ENCODE measurements at regions not wholly inside any gene's neighbourhood (a gene's known extent, or its start where the extent isn't known, plus 50 kb on each side); places are given as distances from the start of the nearest gene placed in this dataset.

GRCh38 chr4:27910227-27910626 lies 1049.6 kb downstream of the STIM2 start:
- no peak for ATAC-seq

DNA sequence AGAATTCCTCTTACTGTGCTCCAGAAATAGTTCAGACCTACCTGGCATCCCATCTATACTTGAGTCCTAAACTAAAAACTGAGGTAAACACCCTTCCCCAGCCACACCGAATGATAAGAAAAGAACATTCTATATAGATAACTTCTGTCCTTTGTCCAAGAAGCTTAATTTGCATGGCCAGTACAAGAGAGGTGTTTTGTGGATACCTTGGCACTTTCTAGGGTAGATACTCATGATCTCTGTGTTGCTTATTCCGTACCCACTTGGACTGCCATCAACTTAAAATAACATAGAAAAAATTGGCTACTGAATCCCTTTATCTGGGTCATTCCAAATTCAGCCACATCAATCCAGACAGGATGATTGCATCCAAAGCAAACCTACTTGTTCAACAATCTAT lies 1050.4 kb downstream of the STIM2 start:
- ATAC-seq (no peak), DNase-seq (ENCODE audit: low spot score in 2 of 2) (no peak)
- H3K36me3 Mint-ChIP-seq, result no peaks in the 10 kb centered on the region
- no peaks in the 10 kb centered on the region for H3K4me1 Mint-ChIP-seq
- H3K4me3 Mint-ChIP-seq, result no peak overlapping the region
- H3K9me3 Mint-ChIP-seq, result peaks cover 19% of the 10 kb centered on the region
- no peak overlapping the region for H3K27ac Mint-ChIP-seq

More at GRCh38 chr4:27910227-27910626, 1049.6 kb downstream of the STIM2 start:
- Mint-ChIP-seq H3K36me3 (no peaks in the 10 kb centered on the region), H3K4me3 (no peak overlapping the region), H3K27ac (no peak overlapping the region), H3K9me3 (peaks cover 19% of the 10 kb centered on the region), H3K4me1 (no peaks in the 10 kb centered on the region)
- DNase-seq (ENCODE audit: low spot score in 2 of 2), result no peak

DNA sequence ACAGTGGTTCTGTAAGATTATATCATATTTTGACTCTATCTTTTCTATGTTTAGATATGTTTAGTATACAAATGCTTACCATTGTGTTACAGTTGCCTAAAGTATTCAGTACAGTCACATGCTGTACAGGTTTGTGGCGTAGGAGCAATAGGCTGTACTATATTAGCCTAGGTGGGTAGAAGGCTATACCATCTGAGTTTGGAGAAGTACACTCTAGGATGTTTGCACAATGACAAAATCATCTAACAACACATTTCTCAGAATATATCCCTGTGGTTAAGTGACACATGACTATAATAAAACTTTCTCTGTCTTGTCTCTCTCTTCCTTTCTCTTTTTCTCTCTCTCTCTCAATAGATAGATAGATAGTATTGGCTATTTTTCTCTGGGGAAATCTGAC lies 1053.1 kb downstream of the STIM2 start:
- Mint-ChIP-seq H3K9me3 (peaks cover 15% of the 10 kb centered on the region), H3K4me3 (no peak overlapping the region), H3K36me3 (no peaks in the 10 kb centered on the region), H3K27ac (no peak overlapping the region), H3K4me1 (no peaks in the 10 kb centered on the region)
- ATAC-seq, result no peak
- DNase-seq (ENCODE audit: low spot score in 2 of 2), result no peak

GRCh38 chr4:27915822-27916221 lies 1055.2 kb downstream of the STIM2 start:
- Mint-ChIP-seq H3K27ac (no peak overlapping the region), H3K9me3 (peaks cover 10% of the 10 kb centered on the region), H3K36me3 (no peaks in the 10 kb centered on the region), H3K4me1 (no peaks in the 10 kb centered on the region), H3K4me3 (no peak overlapping the region)
- no peak for ATAC-seq
- DNase-seq (ENCODE audit: low spot score in 2 of 2), result no peak

DNA sequence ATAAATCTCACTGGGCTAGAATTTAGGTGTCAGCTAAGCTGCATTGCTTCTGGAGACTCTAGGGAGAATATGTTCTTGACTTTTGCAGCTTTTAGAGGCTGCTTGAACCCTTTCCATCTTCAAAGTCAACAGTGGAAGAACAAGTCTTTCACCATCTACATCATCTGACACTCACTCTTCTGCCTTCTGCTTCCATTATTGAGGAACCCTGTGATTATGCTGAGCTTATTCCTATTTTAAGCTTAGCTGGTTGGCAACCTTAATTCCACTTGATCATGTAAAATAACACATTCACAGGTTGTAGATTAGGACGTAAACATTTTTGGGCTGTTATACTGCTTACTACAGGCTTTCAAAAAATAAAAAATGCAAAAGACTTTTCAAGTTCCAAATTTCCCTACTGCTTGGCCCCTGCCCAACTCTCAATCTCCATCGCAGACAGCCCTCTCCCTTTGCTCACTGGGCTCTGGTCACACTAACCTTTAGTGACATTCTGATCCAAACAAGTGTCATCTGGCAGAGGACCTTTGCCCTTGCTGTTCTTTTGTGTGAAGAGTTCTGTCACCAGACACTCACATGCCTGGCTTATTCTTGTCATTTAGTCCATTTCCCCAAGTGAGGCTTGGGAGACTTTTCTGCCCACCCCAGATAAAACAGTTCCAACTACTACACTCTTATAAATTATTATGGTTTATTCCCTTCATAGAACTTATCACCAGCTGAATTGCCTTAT lies 1056.0 kb downstream of the STIM2 start:
- Mint-ChIP-seq H3K4me3 (no peak overlapping the region), H3K36me3 (no peaks in the 10 kb centered on the region), H3K27ac (no peak overlapping the region), H3K9me3 (peaks cover 11% of the 10 kb centered on the region), H3K4me1 (no peaks in the 10 kb centered on the region)
- DNase-seq (ENCODE audit: low spot score in 2 of 2) (no peak), ATAC-seq (no peak)

DNA sequence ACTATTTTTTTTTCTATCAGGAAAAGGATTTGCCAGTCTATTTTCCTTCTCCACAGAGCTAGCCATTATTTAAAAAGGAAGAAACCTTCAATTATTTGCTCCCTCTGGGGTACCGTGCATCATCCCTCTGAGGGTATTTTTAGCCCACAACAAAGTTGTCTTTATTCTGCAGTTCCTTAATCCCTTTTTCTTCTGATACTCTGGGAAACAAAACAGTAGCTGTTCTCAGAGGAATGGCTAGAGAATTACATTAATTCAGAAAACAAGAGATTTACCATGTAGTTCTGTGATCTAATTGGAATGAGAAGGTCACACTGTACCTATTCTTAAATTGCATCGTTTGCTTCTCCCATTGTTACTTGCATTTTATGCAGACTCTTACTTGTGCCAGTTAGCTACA lies 1056.7 kb downstream of the STIM2 start:
- Mint-ChIP-seq H3K4me1 (no peaks in the 10 kb centered on the region), H3K36me3 (no peaks in the 10 kb centered on the region), H3K27ac (no peak overlapping the region), H3K4me3 (no peak overlapping the region), H3K9me3 (peaks cover 14% of the 10 kb centered on the region)
- no peak for ATAC-seq
- no peak for DNase-seq (ENCODE audit: low spot score in 2 of 2)

DNA sequence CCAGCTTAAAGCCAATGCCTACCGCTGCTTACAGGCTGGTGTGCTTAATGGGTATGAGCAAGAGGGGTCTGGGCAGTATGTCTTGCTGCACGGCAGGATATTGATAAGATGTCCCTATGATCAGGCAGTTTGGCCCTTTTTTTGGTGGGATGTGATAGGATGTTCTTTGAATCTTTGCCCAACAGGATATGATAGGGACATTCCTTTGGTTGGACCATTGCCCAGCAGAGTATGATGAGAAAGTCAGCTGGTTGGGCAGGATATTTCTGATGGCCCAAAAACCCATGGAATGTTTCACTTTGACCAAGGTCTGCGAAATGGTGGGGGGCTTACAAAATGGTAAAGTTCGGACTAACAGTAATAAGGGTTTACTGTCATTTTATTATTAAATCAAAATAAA lies 1060.6 kb downstream of the STIM2 start:
- H3K36me3 Mint-ChIP-seq, result no peaks in the 10 kb centered on the region
- peaks cover 17% of the 10 kb centered on the region for H3K9me3 Mint-ChIP-seq
- no peak for ATAC-seq
- H3K4me1 Mint-ChIP-seq, result no peaks in the 10 kb centered on the region
- H3K4me3 Mint-ChIP-seq, result no peak overlapping the region
- no peak for DNase-seq (ENCODE audit: low spot score in 2 of 2)
- no peak overlapping the region for H3K27ac Mint-ChIP-seq

GRCh38 chr4:27928761-27929540 lies 1068.3 kb downstream of the STIM2 start:
- no peak overlapping the region for H3K4me3 Mint-ChIP-seq
- no peaks in the 10 kb centered on the region for H3K36me3 Mint-ChIP-seq
- H3K27ac Mint-ChIP-seq, result no peak overlapping the region
- peaks cover 16% of the 10 kb centered on the region for H3K9me3 Mint-ChIP-seq
- H3K4me1 Mint-ChIP-seq, result no peaks in the 10 kb centered on the region
- no peak for ATAC-seq
- no peak for DNase-seq (ENCODE audit: low spot score in 2 of 2)

DNA sequence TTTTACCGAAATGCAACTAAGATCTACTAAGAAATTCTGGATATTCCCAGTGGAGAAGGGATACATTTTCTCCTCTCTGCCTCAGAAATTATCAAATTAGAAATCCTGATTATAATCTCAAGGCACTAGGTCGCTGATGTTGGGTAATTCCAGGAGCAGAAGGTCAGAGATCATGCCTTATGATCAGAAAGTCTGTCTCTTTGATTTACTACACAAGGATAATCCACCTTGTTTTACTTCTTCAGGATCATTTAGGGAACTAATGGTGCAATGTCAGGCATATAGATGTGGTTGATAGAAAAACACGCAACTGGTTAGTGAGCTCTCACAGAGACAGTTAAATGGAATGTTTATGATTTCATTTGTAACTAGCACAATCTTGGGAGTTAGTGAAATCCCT lies 1069.7 kb downstream of the STIM2 start:
- Mint-ChIP-seq H3K9me3 (peaks cover 17% of the 10 kb centered on the region), H3K27ac (no peak overlapping the region), H3K4me1 (no peaks in the 10 kb centered on the region), H3K36me3 (no peaks in the 10 kb centered on the region), H3K4me3 (no peak overlapping the region)
- DNase-seq (ENCODE audit: low spot score in 2 of 2) (no peak), ATAC-seq (no peak)

DNA sequence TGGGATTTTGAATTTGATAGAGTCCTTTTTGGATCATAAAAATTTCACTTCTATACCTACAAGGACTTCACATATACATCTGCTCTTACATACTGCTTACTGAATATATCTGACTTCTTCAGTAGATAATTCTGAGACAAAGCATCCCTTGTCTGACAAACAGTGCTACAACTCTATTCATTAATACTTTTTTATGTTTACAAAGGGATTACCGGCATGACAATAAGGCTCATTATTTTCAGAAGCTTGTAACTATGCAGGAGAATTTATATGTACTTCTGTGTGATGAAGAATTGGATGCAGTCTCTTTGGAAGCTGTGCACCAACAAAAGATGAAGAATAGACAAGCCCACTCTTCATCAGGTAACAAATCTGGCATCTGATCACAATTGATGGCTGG lies 1070.3 kb downstream of the STIM2 start:
- Mint-ChIP-seq H3K4me1 (no peaks in the 10 kb centered on the region), H3K36me3 (no peaks in the 10 kb centered on the region), H3K27ac (no peak overlapping the region), H3K9me3 (peaks cover 21% of the 10 kb centered on the region), H3K4me3 (no peak overlapping the region)
- no peak for DNase-seq (ENCODE audit: low spot score in 2 of 2)
- ATAC-seq, result no peak

- no peak for DNase-seq (ENCODE audit: low spot score in 2 of 2)
- Mint-ChIP-seq H3K36me3 (no peaks in the 10 kb centered on the region), H3K4me1 (no peaks in the 10 kb centered on the region), H3K4me3 (no peak overlapping the region), H3K27ac (no peak overlapping the region), H3K9me3 (peaks cover 19% of the 10 kb centered on the region)
- ATAC-seq, result no peak
Observed at GRCh38 chr4:27931584-27931983, 1070.9 kb downstream of the STIM2 start.

DNA sequence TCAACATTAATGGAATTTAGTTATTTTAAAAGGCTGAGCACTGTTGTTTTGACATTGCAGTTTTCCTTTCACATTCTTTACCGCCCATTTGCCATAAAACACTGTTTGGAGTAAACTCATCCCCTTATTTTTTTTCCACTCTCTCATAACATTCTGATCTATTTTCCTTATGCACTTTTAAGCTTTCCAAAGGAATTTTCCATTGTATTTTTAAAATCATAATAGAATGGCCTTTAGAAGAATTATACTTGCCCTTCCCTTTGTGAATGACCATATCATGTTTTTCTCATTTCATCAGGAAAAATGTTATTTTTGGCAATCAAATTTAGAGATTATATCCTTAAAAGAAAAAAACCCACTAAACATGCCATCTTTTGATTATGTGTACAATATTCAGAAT lies 1074.2 kb downstream of the STIM2 start:
- no peaks in the 10 kb centered on the region for H3K36me3 Mint-ChIP-seq
- H3K4me3 Mint-ChIP-seq, result no peak overlapping the region
- DNase-seq (ENCODE audit: low spot score in 2 of 2) (no peak), ATAC-seq (no peak)
- peaks cover 17% of the 10 kb centered on the region for H3K9me3 Mint-ChIP-seq
- no peaks in the 10 kb centered on the region for H3K4me1 Mint-ChIP-seq
- H3K27ac Mint-ChIP-seq, result no peak overlapping the region

DNA sequence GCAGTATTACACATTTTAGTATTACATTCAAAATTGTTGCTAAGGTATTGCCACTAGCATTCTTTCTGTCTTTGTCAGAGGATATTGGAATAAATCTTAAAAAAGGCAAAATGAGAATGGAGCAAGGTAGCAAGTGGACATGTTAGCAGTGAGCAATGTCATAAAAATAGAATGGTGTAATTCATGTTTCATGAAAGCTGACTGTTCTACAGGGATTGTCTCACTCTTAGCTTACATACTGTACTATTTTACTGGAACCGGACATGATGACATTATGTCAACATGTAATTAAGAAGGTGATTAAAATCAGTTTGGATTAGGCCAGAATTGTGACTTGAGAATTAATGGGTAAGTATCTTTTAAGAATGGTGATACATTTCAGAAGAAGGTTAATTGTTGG lies 1086.2 kb downstream of the STIM2 start:
- Mint-ChIP-seq H3K4me3 (no peak overlapping the region), H3K36me3 (no peaks in the 10 kb centered on the region), H3K4me1 (no peaks in the 10 kb centered on the region), H3K27ac (no peak overlapping the region), H3K9me3 (peaks cover 3% of the 10 kb centered on the region)
- ATAC-seq (no peak), DNase-seq (ENCODE audit: low spot score in 2 of 2) (no peak)

GRCh38 chr4:27947302-27947701 lies 1086.7 kb downstream of the STIM2 start:
- Mint-ChIP-seq H3K36me3 (no peaks in the 10 kb centered on the region), H3K4me1 (no peaks in the 10 kb centered on the region), H3K27ac (no peak overlapping the region), H3K9me3 (peaks cover 6% of the 10 kb centered on the region), H3K4me3 (no peak overlapping the region)
- DNase-seq (ENCODE audit: low spot score in 2 of 2), result no peak
- ATAC-seq, result no peak

DNA sequence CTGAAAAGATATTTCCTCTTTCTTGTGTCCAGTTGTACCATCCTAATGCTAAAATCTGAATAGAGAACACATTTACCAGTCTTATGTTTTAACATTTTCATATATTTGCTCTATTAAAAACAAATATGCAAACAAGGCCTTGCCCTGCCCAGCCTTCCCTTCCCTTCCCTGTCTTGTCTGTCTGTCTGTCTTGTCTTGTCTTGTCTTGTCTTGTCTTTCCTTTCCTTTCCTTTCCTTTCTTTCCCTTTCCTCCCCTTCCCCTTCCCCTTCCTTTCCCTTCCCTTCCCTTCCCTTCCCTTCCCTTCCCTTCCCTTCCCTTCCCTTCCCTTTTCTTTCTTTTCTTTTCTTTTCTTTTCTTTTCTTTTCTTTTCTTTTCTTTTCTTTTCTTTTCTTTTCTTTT lies 1103.5 kb downstream of the STIM2 start:
- DNase-seq (ENCODE audit: low spot score in 2 of 2) (no peak), ATAC-seq (no peak)
- H3K27ac Mint-ChIP-seq, result no peak overlapping the region
- H3K9me3 Mint-ChIP-seq, result peaks cover 21% of the 10 kb centered on the region
- H3K4me1 Mint-ChIP-seq, result no peaks in the 10 kb centered on the region
- H3K4me3 Mint-ChIP-seq, result no peak overlapping the region
- H3K36me3 Mint-ChIP-seq, result no peaks in the 10 kb centered on the region

GRCh38 chr4:27966664-27967063 lies 1106.0 kb downstream of the STIM2 start:
- ATAC-seq (no peak), DNase-seq (ENCODE audit: low spot score in 2 of 2) (no peak)
- Mint-ChIP-seq H3K9me3 (peaks cover 27% of the 10 kb centered on the region), H3K4me3 (no peak overlapping the region), H3K27ac (no peak overlapping the region), H3K4me1 (no peaks in the 10 kb centered on the region), H3K36me3 (no peaks in the 10 kb centered on the region)
